A549 (cell line): ENCODE measurements at regions not wholly inside any gene's neighbourhood (a gene's known extent, or its start where the extent isn't known, plus 50 kb on each side); places are given as distances from the start of the nearest gene placed in this dataset.

Experiments used
- CTCF ChIP-seq: fragments of >200 bp; sonication (Bioruptor Twin); formaldehyde crosslinking; IDR thresholded peaks from 3 replicates; pipeline ENCODE4 v1.5.1; 2016
- EHMT2 ChIP-seq: fragments of 200-600 bp; sonication (generic); IDR thresholded peaks from 2 replicates; pipeline ENCODE4 v1.6.1; 2016; ENCODE audit warnings: antibody characterized with exemption, low read depth, mild to moderate bottlenecking, moderate library complexity
- EP300 ChIP-seq, 2 experiments: fragments of >200 bp; sonication (Bioruptor Twin); formaldehyde crosslinking; IDR thresholded peaks; 2 replicates in 1 of 2; 3 replicates in 1 of 2; pipeline ENCODE4 v1.6.1; 2016 to 2017
- KDM1A ChIP-seq: fragments of 200-600 bp; sonication (generic); IDR thresholded peaks from 2 replicates; pipeline ENCODE4 v1.6.1; 2016; ENCODE audit warnings: low read depth, mild to moderate bottlenecking
- MAZ ChIP-seq: fragments of 150-350 bp; IDR thresholded peaks from 2 replicates; pipeline ENCODE4 v1.6.1; 2014; ENCODE audit warnings: antibody characterized with exemption, low read depth, low read length, borderline replicate concordance
- POLR2A ChIP-seq: IDR thresholded peaks from 2 replicates; pipeline ENCODE4 v1.6.1; 2012; ENCODE audit warnings: mild to moderate bottlenecking, low read length
- RAD21 ChIP-seq, 2 experiments: fragments of >200 bp in 1 of 2; sonication (Bioruptor Twin) in 1 of 2; formaldehyde crosslinking in 1 of 2; IDR thresholded peaks in 1 of 2; conservative IDR thresholded peaks in 1 of 2; 2 replicates in 1 of 2; 3 replicates in 1 of 2; pipeline ENCODE4 v1.6.1; 2012 to 2018; ENCODE audit warnings: inconsistent platforms in 1 of 2
- REST ChIP-seq: fragments of 200-600 bp; sonication (generic); IDR thresholded peaks from 2 replicates; pipeline ENCODE4 v1.6.1; 2016; ENCODE audit warnings: antibody characterized with exemption, mild to moderate bottlenecking, moderate library complexity
- TF ChIP-seq, protein P1 (sequence below): IDR thresholded peaks from 2 replicates; pipeline ENCODE4 v1.6.1; 2012

- TF ChIP-seq CTCF (no peak), EHMT2 (no peak), EP300 (IDR thresholded peaks at IDR 0.05) (no peak), KDM1A (no peak), POLR2A (no peak), REST (no peak), RAD21 (conservative IDR thresholded peaks at IDR 0.05 in 1 of 2, IDR thresholded peaks at IDR 0.05 in 1 of 2) (no peak), MAZ (no peak)
- TF ChIP-seq, protein P1, sequence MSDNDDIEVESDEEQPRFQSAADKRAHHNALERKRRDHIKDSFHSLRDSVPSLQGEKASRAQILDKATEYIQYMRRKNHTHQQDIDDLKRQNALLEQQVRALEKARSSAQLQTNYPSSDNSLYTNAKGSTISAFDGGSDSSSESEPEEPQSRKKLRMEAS, result no peak
These were observed 154.0 kb downstream of the TMEM47 start for GRCh38 chrX:34503119-34503518.
